Keratinocyte (primary cell): ENCODE measurements at regions not wholly inside any gene's neighbourhood (a gene's known extent, or its start where the extent isn't known, plus 50 kb on each side); places are given as distances from the start of the nearest gene placed in this dataset.

Experiments used
- CTCF ChIP-seq, 3 experiments: IDR thresholded peaks in 1 of 3; conservative IDR thresholded peaks in 1 of 3; optimal IDR thresholded peaks in 1 of 3; 2 replicates in 2 of 3; 3 replicates in 1 of 3; pipeline versions ENCODE3 to v1.5.1; 2011; ENCODE audit warnings: low read length in 3 of 3, mild to moderate bottlenecking in 3 of 3, moderate library complexity in 2 of 3, control low read depth in 1 of 3, inconsistent platforms in 1 of 3; ENCODE audit not compliant: insufficient read depth in 2 of 3; ENCODE audit errors: extremely low read depth in 1 of 3
- EZH2 ChIP-seq: IDR thresholded peaks from one replicate; pipeline ENCODE4 v1.6.1; 2012; ENCODE audit warnings: inconsistent platforms, mild to moderate bottlenecking, low read length, moderate library complexity

GRCh38 chr1:238005116-238005515, 114.4 kb upstream of the ZP4 start:
- no peak for TF ChIP-seq CTCF (optimal IDR thresholded peaks at IDR 0.05 in 1 of 3, IDR thresholded peaks at IDR 0.05 in 1 of 3, conservative IDR thresholded peaks at IDR 0.05 in 1 of 3; ENCODE audit: extremely low read depth in 1 of 3, insufficient read depth in 2 of 3, low read length in 3 of 3)
- no peak for TF ChIP-seq EZH2
